Nephron progenitor cell (in vitro differentiated cells): ENCODE measurements at regions not wholly inside any gene's neighbourhood (a gene's known extent, or its start where the extent isn't known, plus 50 kb on each side); places are given as distances from the start of the nearest gene placed in this dataset.
"Not testable (repeated sequence)": the region's sequence is repeated elsewhere in the genome, so short reads cannot be mapped to it uniquely, and the experiment has no call there.

Source experiments
- DNase-seq: peaks from one replicate; pipeline ENCODE4 v3.0.0; 2021
- H3K27ac Mint-ChIP-seq: 2 replicates; pipeline ENCODE4 v1.8.0; 2021; ENCODE audit warnings: mild to moderate bottlenecking, moderate library complexity, mixed read lengths
- H3K27me3 Mint-ChIP-seq: 2 replicates; pipeline ENCODE4 v1.8.0; 2021; ENCODE audit warnings: mild to moderate bottlenecking, low read depth, mixed read lengths; ENCODE audit not compliant: poor library complexity
- H3K36me3 Mint-ChIP-seq: 2 replicates; pipeline ENCODE4 v1.8.0; 2021; ENCODE audit warnings: low read depth, mixed read lengths
- H3K4me1 Mint-ChIP-seq: 2 replicates; pipeline ENCODE4 v1.8.0; 2021; ENCODE audit warnings: mixed read lengths
- H3K4me3 Mint-ChIP-seq: 2 replicates; pipeline ENCODE4 v1.8.0; 2021; ENCODE audit warnings: mild to moderate bottlenecking, moderate library complexity, mixed read lengths
- H3K9me3 Mint-ChIP-seq: 2 replicates; pipeline ENCODE4 v1.8.0; 2021; ENCODE audit warnings: mild to moderate bottlenecking, moderate library complexity, mixed read lengths
- CTCF ChIP-seq: fragments of 200-600 bp; sonication (generic); IDR thresholded peaks from 2 replicates; pipeline ENCODE4 v1.5.0; 2021; ENCODE audit warnings: antibody characterized with exemption

- DNase-seq: no peak
- H3K36me3 Mint-ChIP-seq: peaks cover 46% of the 10 kb centered on the region
- no peak for TF ChIP-seq CTCF
- H3K27me3 Mint-ChIP-seq: peaks cover 4% of the 10 kb centered on the region
- peaks cover 19% of the 10 kb centered on the region for H3K4me1 Mint-ChIP-seq
- no peak overlapping the region for H3K27ac Mint-ChIP-seq
- peaks cover 62% of the 10 kb centered on the region for H3K9me3 Mint-ChIP-seq
- no peak overlapping the region for H3K4me3 Mint-ChIP-seq
Observed at GRCh38 chr5:82584631-82585030, 306.5 kb upstream of the RPS23 start.

GRCh38 chr5:82583331-82583730, 305.2 kb upstream of the RPS23 start:
- peaks cover 19% of the 10 kb centered on the region for H3K4me1 Mint-ChIP-seq
- H3K36me3 Mint-ChIP-seq: peaks cover 38% of the 10 kb centered on the region
- H3K9me3 Mint-ChIP-seq: peaks cover 55% of the 10 kb centered on the region
- not testable (repeated sequence) for H3K27me3 Mint-ChIP-seq, DNase-seq, H3K4me3 Mint-ChIP-seq, H3K27ac Mint-ChIP-seq

GRCh38 chr5:82564963-82565362, 286.8 kb upstream of the RPS23 start:
- Mint-ChIP-seq H3K4me3 (no peak overlapping the region), H3K4me1 (no peaks in the 10 kb centered on the region), H3K9me3 (peaks cover 27% of the 10 kb centered on the region), H3K27me3 (peaks cover 5% of the 10 kb centered on the region), H3K27ac (no peak overlapping the region), H3K36me3 (peaks cover 25% of the 10 kb centered on the region)
- no peak for DNase-seq
- TF ChIP-seq CTCF: no peak

GRCh38 chr5:82563745-82564144, 285.6 kb upstream of the RPS23 start:
- no peak for DNase-seq
- H3K27ac Mint-ChIP-seq: no peak overlapping the region
- H3K9me3 Mint-ChIP-seq: peaks cover 27% of the 10 kb centered on the region
- H3K4me3 Mint-ChIP-seq: no peak overlapping the region
- no peak for TF ChIP-seq CTCF
- H3K36me3 Mint-ChIP-seq: peaks cover 25% of the 10 kb centered on the region
- peaks cover 5% of the 10 kb centered on the region for H3K27me3 Mint-ChIP-seq
- no peaks in the 10 kb centered on the region for H3K4me1 Mint-ChIP-seq

GRCh38 chr5:82562696-82563240, 284.6 kb upstream of the RPS23 start:
- no peak overlapping the region for H3K4me3 Mint-ChIP-seq
- peaks cover 5% of the 10 kb centered on the region for H3K27me3 Mint-ChIP-seq
- DNase-seq: no peak
- no peaks in the 10 kb centered on the region for H3K4me1 Mint-ChIP-seq
- no peak overlapping the region for H3K27ac Mint-ChIP-seq
- H3K9me3 Mint-ChIP-seq: peaks cover 31% of the 10 kb centered on the region
- no peak for TF ChIP-seq CTCF
- H3K36me3 Mint-ChIP-seq: peaks cover 25% of the 10 kb centered on the region

- Mint-ChIP-seq H3K9me3 (peaks cover 25% of the 10 kb centered on the region), H3K4me1 (no peaks in the 10 kb centered on the region), H3K27me3 (peaks cover 5% of the 10 kb centered on the region), H3K4me3 (no peak overlapping the region), H3K36me3 (peaks cover 17% of the 10 kb centered on the region), H3K27ac (no peak overlapping the region)
- no peak for TF ChIP-seq CTCF
- DNase-seq: no peak
Observed at GRCh38 chr5:82561797-82562196, 283.6 kb upstream of the RPS23 start.
